Renal cortex interstitium (tissue), 11 donors: ENCODE measurements at regions not wholly inside any gene's neighbourhood (a gene's known extent, or its start where the extent isn't known, plus 50 kb on each side); places are given as distances from the start of the nearest gene placed in this dataset.

Source experiments
- DNase-seq, 11 donors: peaks; one replicate each; pipeline ENCODE4 v3.0.0-alpha.2; 2013; ENCODE audit warnings: low read depth in 9 of 11, low spot score in 4 of 11; ENCODE audit errors: extremely low read depth in 1 of 11

DNA sequence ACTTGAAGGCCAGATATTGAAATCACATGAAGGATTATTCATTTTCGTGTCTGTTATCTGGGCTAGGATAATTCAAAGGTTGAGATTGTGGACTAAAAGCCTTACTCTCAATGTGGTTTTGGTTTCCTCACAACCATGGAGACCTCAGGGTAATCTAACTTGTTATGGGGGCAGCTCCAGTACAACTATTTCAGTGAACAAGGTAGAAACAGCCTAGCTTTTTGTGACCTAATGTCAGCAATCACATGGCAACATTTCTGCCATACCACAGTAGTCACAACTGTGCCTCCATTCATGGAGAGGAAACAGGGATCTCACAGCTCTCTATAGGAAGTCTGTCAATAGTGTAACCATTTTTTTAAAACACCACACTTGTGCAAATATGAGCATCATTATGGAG, 62.4 kb upstream of the RARB start:
- no peak for DNase-seq

DNA sequence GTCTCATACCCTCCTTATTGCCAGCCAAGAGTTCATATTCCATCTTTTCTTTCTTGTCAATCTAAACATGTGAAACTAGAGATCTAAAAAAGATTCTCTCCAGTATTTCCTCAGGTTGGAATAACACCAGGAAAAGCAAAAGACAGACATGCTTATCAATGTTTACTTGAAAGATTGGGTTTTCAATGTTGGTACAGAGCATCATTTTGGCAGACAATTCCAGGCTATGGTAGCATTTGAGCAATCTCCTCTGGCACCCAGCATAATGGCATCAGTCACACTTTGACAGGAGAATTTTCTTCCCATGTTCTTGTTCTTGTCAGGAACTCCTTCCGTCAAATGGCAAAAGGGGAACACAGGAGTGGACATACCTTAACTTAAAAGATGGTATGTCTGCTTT, 61.0 kb upstream of the RARB start:
- no peak for DNase-seq

DNA sequence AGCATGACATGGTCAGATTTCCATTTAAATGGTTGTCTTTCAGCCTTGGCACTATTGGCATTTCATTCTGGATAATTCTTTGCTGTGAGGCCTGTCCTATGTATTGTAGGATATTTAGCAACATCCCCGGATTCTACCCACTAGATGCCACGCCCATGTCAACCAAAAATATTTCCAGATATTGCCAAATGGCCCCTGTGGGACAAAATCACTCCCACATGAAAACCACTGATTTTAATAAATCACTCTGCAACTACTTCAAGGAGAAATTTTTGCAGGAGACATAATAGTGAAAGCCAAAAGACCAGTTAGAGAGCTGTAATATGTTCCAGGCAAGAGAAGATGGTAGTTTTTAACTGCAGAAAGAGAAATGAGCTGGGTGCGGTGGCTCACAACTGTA, 55.9 kb upstream of the RARB start:
- DNase-seq, result no peak

DNA sequence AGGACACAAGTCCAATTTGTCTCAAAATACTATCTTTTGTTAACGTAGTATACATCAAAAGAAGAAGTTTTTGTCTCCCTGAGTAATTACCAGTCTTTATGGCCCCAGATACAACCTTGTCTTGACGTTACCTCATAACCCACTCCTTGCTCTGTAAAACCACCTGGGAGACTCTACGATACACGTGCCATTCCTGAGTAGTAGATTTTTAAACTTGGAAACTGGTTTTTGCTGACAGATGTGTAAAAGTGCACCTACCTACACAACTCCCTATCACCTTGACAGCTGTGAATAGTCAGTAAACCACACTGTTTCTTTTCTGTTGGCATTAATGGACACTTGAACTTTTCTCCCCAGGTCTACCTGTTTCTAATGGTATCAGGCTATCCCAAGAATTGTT, 51.7 kb upstream of the RARB start:
- no peak for DNase-seq

DNA sequence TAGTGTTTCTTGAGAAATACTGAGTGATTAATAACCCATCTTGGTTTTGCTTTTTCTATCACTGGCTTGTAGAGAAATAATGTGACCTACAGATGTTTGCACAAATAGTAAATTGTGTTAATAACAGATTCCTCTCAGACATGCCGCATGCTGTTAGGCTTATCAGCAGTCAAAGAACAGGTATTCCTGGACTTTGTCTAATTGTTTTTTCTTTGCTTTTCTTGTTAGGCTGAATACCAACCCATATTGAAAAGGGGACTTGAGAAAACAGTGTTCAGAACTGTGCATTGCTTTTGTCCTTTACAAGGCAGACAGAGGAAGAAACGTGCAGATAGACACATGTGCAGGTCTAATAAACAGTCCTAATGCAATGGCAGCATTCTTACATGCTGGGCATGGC, 51.0 kb upstream of the RARB start:
- DNase-seq, result no peak
